HUDEP-2 (cell line): ENCODE measurements at regions not wholly inside any gene's neighbourhood (a gene's known extent, or its start where the extent isn't known, plus 50 kb on each side); places are given as distances from the start of the nearest gene placed in this dataset.

Experiments
- DNase-seq, 76 experiments: peaks; one replicate each; lab custom pipeline; 2025; ENCODE audit not compliant: unreplicated experiment in 76 of 76; lab: John Stamatoyannopoulos, UW

DNA sequence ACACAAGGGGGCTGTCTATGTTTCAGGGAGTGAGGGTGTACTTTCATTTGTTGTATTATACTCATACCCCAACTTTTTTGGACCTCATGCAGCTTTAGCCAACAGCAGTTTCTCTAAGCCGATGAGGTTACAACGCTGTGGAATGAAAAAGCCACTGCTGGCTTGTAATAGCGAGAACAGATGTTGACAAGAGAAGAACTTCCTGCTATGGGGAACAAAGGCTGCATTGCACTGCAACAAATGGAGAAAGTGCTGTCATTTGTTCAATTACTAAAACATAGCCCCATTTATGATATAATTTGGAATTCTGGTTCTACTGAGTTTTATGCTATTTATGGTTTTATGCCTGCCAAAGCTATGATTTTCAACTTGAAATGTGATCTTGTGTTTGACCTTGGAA, 104.2 kb upstream of the TMEM72 start:
- no peak for DNase-seq

DNA sequence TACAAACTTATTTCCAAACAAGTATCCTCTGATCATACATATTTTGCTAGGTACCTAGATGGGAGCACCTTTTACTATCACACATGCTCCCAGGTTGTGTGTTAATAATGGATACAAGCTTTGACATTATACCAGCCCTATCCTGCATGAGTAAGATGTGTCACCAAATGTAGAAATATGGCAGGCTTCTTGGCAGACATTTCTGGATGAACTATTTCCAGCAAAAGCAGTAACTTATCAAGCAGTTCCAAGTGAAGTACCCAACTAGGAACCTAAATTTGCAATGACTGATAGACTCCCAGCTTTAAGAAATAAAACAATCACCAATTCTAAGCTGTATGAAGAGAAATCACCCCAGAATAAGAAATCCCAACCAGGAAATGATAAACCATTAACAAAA, 103.7 kb upstream of the TMEM72 start:
- DNase-seq: no peak

DNA sequence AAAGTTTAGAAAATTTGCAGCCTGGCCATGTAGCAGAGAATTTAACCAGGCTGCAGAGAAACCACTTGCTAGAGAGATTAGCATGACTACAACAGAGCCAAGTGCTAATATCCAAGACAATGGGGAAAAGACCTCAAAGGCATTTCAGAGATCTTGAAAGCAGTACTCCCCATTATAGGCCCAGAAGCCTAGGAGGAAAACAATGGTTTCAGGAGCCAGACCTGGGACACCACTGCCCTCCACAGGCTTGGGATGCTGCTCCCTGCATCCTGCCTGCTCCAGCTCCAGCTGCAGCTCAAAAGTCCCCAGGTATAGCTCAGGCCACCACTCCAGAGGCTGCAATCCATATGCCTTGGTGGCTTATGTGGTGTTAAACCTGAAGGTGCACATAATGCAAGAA, 101.5 kb upstream of the TMEM72 start:
- DNase-seq: no peak

DNA sequence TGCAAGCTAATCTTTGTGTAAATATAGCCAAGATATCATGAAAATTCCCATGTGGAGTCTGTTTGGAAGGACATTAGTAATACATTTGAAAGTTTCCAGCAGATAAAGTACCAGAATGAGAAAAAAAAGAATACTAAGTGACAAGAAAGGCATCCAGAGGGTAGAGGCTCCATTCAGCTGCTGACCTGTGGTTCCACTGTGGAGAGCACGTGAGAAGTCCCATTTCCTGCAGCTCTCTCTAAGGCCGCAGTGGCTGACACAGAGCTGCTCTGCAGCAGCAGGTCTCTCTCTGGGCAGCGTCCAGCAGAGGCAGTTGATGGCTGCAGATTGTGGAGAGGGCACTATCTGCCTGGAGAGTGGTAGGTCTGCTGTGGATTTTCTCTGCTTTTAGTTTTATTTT, 100.1 kb upstream of the TMEM72 start:
- DNase-seq: no peak

DNA sequence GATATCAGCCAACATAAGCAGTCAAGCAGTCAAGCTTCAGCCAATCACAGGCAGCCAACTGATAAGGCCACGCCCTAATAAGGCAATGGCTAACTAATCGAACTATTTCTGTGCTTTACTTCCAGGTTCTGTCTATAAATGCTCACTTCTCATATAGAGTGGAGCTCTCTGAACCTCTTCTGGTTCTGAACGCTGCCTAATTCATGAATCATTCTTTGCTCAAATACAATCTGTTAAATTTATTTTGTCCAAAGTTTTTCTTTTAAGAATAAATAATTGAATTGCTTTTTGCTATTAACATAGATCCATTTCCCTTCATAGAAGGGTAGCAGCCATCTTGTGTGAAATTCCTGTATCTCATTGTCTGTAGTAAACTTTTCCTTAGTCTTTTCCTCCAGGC, 97.9 kb upstream of the TMEM72 start:
- DNase-seq: no peak

DNA sequence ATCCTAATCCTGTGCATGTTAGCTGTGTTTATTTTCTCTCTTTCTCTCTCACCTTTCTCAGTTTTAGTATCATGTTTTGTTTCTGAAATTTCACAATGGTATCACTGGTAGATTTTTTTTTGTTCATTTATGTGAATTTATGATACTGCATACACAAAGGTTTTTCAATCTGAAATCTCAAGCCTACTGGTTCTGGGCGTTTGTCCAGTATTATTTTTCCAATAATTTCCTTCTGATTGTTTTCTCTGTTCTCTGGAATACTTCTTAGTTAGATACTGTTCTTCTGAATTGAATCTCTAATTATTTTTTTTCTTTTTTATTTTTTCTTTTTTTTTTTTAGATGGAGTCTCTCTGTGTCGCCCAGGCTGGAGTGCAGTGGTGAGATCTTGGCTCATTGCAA, 96.2 kb upstream of the TMEM72 start:
- no peak for DNase-seq

DNA sequence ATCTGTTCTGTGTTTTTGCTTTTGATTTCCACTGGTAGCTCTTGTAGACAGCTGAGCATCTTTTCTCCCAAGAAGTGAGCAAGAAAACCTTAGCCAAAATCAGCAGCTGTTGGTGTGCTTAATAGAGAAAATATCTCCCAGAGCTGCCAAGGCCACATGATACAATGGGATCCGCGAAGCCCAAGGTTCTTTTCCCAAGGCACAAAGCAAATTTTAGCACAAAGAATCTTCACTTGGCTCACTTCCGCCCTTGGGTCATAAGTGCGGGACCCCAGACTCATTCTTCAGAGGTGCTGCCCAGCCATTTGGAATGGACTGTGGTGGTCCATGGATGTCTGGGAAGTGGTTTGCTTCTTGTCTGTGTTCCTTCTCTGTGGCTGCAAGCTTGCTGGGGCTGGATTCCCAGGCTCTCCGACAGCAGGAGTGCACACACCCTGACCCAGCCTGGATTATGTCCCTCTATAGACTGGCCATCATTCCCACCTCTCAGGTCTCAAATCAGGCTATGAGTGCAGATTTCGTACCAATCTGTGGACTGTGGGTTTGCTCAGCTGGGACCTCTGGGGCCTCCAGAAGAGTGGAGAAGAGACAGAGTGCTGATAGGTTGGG, 93.0 kb upstream of the TMEM72 start:
- DNase-seq: no peak

DNA sequence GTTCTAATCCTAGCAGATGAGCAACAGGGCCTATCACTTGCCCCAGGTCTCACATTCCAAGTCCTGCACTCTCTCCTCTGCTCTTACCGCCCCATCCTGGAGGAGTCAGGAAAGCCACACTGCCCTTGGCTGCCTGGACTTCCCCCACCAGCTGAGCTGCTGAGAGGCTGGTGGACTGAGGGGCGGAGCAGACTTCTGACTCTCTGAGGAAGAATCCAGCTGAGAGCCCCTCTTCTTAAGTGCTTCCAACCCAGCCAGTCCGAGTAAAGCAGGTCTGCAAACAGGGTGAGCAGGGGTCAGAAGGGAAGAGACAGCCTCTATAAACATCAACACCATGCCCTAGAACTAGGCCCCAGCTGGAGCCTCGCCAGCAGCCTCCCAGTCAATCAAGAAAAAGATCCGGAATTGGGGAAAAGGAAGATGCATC, 92.4 kb upstream of the TMEM72 start:
- no peak for DNase-seq

DNA sequence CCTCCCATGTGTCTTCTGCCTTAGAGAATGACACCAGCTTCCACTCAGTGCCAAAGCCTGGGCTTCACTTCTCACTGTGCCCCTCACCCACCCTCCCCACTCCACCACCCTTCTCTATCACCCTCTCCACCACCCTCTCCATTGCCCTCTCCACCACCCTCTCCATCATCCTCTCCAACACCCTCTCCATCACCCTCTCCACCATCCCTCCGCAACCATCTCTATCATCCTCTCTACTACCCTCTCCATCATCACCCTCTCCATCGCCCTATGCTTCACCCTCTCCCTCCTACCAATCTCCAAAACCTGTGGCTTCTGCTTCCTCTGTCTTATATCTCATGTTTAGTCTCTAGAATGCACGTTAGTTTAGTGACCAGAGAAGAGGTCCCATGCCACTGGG, 91.0 kb upstream of the TMEM72 start:
- no peak for DNase-seq

DNA sequence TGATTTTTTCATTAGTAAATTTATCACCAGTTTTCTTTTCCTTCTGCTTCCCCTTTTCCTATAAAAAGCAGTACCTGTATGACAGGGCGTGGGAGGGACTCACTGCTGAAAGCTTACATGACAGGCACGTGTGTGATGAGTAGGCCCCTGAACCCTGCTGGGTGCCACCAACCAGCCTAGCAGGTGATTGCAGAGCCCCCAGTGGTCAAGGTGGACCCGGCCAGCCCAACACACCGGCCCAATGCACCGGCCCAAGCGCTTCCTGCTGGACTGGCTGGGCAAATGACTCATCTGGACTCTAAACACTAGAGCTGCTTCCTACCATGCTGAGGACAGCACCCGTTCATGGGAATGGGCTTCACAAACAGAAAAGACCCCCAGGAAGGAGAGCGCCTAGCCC, 89.8 kb upstream of the TMEM72 start:
- no peak for DNase-seq

DNA sequence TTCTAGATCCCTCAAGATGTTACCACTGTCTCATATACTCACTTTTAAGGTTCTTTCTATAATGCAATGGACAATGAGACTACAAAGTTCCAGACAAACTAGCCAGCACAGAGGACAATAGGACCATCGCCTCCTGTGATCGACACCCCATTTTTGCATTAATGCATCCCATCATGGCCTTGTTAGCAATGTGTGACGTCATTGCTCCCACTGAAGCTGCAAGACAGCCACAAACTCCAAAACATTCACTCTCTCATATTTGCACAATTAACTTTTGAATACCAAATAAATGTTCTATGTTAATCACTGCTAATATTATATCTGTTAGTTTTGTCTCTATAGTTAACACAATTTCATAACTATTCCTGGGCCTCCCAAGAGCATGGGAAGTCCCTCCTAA, 88.8 kb upstream of the TMEM72 start:
- no peak for DNase-seq

DNA sequence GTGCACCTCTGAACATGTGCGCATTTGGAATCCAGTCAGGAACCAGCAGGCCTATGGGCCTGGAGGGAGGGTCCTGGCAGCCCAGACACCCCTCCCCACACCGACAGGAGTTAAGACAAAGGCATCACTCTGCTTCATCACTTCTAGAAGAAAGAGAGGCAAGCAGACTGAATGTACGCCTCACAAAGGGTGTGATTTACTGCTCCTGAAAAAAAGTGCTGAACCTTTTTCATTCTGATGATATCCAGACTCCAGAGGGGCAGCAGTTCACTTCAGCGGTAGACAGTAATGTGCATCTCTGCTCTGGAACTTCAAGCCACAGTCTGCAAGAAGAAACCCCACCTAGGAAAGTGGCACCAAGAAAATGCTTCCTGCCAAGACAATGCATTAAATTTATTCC, 88.2 kb upstream of the TMEM72 start:
- DNase-seq: no peak

DNA sequence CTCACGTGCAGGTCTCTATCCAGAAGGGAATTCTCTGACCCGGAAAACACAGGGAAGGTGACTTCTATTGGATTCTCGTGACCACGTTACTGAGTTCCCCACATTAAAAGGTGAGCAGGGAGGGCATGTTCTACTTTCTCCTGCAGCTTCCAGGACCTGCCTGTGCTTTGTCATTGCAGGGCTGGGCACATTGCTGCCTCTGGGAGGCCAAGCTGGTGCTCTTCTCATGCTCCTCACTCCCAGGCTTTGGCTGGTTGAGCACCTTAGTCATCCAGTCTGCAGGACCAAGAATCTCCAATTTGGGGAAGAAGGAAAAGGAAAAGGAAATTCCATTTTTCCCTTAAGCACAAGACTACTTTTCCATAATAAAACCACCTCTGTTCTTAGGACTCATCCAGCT, 86.5 kb upstream of the TMEM72 start:
- no peak for DNase-seq

DNA sequence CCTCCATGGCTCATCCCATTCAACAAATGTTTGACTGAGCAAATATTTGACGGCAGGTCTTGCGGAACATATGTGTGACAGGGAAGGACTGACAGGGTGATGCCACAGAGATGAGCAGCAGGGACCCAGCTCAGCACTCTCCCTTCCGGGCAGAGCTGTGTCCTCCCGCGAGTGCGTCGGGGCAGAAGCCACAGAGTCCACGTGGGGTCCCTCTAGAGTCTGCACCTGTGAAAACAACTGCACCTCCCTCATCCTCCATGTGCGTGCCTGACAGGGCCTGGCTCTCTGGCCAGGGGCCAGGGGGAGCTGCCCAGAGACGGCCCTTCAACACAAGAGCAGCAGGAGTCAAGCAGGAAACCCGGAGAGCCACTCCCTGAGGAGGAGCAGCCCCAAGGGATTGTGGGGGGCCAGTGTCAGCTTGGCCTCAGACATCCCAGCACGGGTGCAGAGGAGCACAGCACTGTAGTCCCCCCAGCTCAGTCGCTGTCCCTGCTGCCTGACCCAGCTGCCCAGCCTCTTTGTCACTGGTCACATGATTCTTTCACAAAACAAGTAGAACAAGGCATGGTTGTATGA, 83.6 kb upstream of the TMEM72 start:
- no peak for DNase-seq

DNA sequence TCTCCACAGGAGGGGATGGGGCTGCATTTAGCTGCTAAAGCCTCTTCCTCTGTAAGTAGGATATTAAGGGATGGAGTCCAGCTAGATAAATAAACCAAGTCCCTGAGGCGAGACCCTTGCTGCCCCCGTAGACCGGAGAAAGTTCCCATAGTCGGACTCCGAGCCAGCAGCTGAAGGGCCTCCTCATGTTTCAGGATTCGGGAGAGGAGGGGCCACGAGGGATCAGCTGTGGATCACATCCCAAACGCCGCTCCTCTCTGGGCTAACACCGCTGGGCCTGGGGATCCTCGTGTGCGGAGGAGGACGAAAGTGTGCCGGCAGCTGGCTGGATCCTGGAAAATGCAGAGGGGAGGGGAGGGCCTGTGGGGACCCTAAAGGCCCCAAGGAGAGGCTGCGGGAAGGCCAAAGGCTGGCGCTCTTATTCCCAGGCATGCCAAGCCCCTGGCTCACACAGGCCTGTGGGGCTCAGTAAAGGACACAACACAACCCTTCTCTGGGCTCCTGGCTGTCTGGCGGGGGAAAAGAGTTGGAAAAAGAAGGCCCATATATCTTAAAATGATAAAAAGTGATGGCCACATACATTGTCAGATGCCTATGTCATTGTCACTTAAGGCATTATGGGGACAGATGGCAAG, 82.5 kb upstream of the TMEM72 start:
- DNase-seq: no peak

DNA sequence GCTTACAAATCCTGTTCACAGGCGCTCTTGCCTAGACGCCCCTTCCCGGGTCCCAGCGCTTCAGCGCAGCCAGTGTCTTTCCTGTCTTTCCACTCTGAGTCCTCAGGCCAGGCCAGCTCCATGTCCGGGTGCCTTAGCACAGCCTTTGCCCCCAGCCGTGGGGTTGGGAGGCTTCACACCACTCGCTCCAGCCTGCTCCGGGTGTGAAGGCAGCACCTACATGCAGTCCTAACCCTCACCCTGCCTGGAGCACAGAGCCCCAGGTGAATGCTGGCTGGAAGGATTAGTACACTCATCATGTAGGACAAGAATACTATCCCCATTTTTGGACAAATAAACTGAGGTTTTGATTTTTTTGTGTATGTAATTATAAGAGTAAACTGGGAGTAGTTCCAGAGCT, 81.7 kb upstream of the TMEM72 start:
- DNase-seq: no peak

DNA sequence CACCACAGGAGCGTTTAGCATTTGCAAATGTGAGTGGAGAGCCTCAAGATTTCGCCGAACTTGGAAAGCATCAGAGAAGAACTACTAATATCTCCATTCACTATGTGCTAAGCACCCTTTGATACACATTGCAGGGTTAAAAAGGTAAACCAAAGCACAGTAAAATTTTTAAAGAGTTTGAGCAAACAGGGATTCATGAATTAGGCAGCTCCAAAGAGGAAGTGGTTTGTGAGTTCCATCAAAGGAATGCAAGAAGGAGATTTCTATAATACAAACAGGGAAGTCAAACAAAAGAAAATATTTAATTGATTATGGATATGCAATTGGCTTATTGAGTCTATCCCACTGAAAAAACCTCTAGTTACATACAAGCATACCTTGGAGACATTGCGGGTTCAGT, 81.1 kb upstream of the TMEM72 start:
- DNase-seq: no peak

DNA sequence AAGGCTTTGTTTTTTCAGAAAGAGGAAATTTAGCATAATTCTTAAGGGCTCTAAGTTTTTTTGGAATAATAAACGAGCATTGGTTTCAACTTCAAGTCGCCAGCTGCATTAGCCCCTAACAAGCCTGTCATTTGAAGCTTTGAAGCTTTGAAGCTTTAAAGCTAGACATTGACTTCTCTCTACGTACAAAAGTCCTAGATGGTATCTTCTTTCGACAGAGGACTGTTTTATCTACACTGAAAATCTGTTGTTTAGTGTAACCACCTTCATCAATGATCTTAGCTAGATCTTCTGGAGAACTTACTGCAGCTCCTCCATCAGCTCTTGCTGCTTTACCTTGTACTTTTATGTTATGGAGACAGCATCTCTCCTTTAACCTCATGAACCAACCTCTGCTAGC, 79.6 kb upstream of the TMEM72 start:
- no peak for DNase-seq

DNA sequence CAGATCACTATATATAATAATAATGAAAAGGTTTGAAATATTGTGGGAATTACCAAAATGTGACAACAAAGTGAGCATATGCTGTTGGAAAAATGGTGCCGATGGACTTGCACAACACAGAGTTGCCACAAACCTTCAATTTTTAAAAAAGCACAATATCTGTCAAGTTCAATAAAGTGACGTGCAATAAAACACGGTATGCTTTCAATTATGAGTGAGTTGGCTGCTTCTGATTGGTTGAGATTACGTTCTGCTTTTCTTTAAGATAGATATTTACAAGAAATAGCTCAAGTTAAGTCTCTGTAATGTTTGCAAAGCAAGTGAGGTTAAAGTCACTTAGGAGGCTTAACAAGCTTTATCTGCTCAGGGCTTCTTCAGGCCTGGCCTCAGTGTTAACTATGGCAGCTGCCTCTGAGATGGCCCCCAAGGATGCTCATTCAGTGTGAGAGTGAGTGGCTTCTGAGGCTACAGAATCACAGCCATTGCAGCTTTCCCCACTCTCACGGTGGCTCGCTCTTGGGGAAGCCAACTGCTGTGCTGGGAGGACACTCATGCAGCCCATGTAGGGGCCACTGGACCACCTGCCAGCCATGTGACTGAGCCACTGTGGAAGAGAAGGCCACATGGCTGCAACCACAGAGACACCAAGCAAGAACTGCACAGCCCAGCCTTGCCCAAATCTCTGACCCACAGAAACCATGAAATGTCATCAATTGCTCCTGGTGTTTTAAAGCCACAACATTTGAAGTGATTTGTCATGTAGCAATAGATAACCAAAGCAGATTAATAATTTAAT, 78.3 kb upstream of the TMEM72 start:
- DNase-seq: no peak

DNA sequence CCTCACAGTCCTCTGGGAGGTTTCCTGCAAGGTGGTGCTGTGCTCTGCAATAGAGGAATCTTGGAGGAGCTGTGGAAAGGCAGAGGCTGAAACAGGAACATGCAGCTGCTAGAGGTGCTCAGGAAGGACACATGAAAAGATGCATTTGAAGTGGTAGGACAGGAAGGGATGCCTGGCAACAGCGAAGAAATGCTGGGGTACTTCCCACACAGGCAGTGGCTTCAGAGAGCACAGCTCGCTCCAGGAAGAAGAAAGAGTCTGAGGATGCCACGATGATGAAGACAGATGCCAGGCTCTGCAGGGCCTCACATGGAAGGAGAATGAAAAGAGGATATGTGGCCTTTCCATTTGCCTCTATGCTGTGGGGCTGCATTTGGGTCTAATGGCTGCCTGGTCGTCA, 77.0 kb upstream of the TMEM72 start:
- no peak for DNase-seq

DNA sequence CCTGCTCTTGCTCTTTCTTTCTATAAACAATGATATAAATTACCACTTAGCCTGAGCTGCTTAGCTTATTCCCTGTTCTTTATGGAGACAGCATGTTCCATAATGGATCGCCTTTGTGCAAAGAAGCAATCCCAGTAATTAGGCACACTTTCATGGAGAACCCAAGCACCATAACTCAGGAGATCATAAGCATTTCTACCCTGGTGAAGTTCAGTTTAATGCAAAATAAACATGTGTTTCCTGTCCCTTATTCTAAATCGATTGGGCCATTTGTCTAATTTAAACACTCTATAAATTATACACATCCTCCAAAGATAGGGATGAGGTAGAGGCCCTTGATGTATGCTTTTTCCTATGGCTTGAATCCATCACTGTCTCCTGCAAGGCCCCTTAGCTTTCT, 75.8 kb upstream of the TMEM72 start:
- no peak for DNase-seq

DNA sequence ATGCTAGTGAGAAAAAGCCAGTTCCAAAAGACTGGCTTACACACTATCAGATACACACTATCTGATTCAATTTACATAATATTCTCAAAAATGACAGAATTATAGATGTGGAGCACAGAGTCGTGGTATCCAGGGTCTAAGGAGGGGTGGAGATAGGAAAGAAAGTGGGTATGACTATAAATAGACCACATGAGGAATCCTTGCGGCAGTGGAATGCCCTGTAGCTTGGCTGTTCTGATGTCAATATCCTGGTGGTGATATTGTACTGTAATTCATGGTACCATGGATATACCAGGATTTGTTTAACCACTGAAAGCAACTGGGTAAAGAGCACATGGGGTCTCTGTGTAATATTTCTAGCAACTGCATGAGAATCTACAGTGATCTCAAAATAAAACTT, 67.7 kb upstream of the TMEM72 start:
- DNase-seq: no peak
